PFSK-1 (cell line): ENCODE measurements at regions not wholly inside any gene's neighbourhood (a gene's known extent, or its start where the extent isn't known, plus 50 kb on each side); places are given as distances from the start of the nearest gene placed in this dataset.

Experiments
- POLR2AphosphoS5 ChIP-seq: IDR thresholded peaks from 2 replicates; pipeline ENCODE4 v1.6.1; 2012; ENCODE audit warnings: low read depth, mild to moderate bottlenecking, control low read depth, low read length, moderate library complexity
- TAF1 ChIP-seq: IDR thresholded peaks from 2 replicates; pipeline ENCODE4 v1.6.1; 2012; ENCODE audit warnings: low read length, control low read depth, borderline replicate concordance; ENCODE audit not compliant: insufficient read depth

GRCh38 chr4:108431986-108432385 lies 188.4 kb upstream of the RPL34 start:
- TF ChIP-seq POLR2AphosphoS5 (no peak), TAF1 (no peak)
